ENCODE measurements at regions not wholly inside any gene's neighbourhood (a gene's known extent, or its start where the extent isn't known, plus 50 kb on each side); places are given as distances from the start of the nearest gene placed in this dataset.

GRCh38 chr19:28456252-28456651, 756.7 kb downstream of the UQCRFS1 start:
- no peak for TF ChIP-seq CTCF (IDR thresholded peaks at IDR 0.05; ENCODE audit: insufficient read depth, low read depth, low read length, missing control alignments)
- DNase-seq (ENCODE audit: low read depth) = no peak
- H3K4me3 ChIP-seq (ENCODE audit: low read length) = no peak overlapping the region

GRCh38 chr19:28454083-28454482, 758.9 kb downstream of the UQCRFS1 start:
- no peak for TF ChIP-seq CTCF (IDR thresholded peaks at IDR 0.05; ENCODE audit: insufficient read depth, low read depth, low read length, missing control alignments)
- no peak overlapping the region for H3K4me3 ChIP-seq (ENCODE audit: low read length)
- DNase-seq (ENCODE audit: low read depth) = no peak

GRCh38 chr19:28453420-28453819, 759.5 kb downstream of the UQCRFS1 start:
- H3K4me3 ChIP-seq (ENCODE audit: low read length) = no peak overlapping the region
- DNase-seq (ENCODE audit: low read depth) = no peak
- TF ChIP-seq CTCF (IDR thresholded peaks at IDR 0.05; ENCODE audit: insufficient read depth, low read depth, low read length, missing control alignments) = no peak

GRCh38 chr19:28449803-28450202, 763.1 kb downstream of the UQCRFS1 start:
- TF ChIP-seq CTCF (IDR thresholded peaks at IDR 0.05; ENCODE audit: insufficient read depth, low read depth, low read length, missing control alignments) = no peak
- no peak overlapping the region for H3K4me3 ChIP-seq (ENCODE audit: low read length)
- DNase-seq (ENCODE audit: low read depth) = no peak

- TF ChIP-seq CTCF (IDR thresholded peaks at IDR 0.05; ENCODE audit: insufficient read depth, low read depth, low read length, missing control alignments) = no peak
- DNase-seq (ENCODE audit: low read depth) = no peak
- no peak overlapping the region for H3K4me3 ChIP-seq (ENCODE audit: low read length)
Observed at GRCh38 chr19:28446511-28446910, 766.4 kb downstream of the UQCRFS1 start.

- no peak overlapping the region for H3K4me3 ChIP-seq (ENCODE audit: low read length)
- DNase-seq (ENCODE audit: low read depth) = no peak
- no peak for TF ChIP-seq CTCF (IDR thresholded peaks at IDR 0.05; ENCODE audit: insufficient read depth, low read depth, low read length, missing control alignments)
Observed at GRCh38 chr19:28445826-28446225, 767.1 kb downstream of the UQCRFS1 start.

- DNase-seq (ENCODE audit: low read depth) = no peak
Observed at GRCh38 chr19:28444362-28444761, 768.6 kb downstream of the UQCRFS1 start.

More at GRCh38 chr19:28444362-28444761, 768.6 kb downstream of the UQCRFS1 start:
- TF ChIP-seq CTCF (IDR thresholded peaks at IDR 0.05; ENCODE audit: insufficient read depth, low read depth, low read length, missing control alignments) = no peak
- H3K4me3 ChIP-seq (ENCODE audit: low read length) = no peak overlapping the region

Measured in epithelial cell of esophagus (primary cell).